ENCODE measurements at regions not wholly inside any gene's neighbourhood (a gene's known extent, or its start where the extent isn't known, plus 50 kb on each side); places are given as distances from the start of the nearest gene placed in this dataset.
"Not testable (repeated sequence)": the region's sequence is repeated elsewhere in the genome, so short reads cannot be mapped to it uniquely, and the experiment has no call there.

DNA sequence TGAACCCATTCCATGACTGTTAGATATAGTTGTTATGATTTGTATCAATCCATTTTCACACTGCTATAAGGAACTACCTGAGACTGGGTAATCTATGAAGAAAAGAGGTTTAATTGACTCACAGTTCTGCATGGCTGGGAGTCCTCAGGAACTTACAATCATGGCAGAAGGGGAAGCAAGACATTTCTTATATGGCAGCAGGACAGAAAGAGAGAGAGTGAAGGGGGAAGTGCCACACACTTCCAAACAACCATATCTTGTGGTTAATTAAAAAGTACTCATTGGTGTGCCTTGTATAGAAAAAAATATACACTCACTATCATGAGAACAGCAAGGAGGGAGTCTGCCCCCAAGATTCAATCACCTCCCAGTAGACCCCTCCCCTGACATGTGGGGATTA, 137.6 kb upstream of the NBPF11 start:
- no peak for DNase-seq
- intact Hi-C loops (cut with DNase I, micrococcal nuclease), result no loop called here

DNA sequence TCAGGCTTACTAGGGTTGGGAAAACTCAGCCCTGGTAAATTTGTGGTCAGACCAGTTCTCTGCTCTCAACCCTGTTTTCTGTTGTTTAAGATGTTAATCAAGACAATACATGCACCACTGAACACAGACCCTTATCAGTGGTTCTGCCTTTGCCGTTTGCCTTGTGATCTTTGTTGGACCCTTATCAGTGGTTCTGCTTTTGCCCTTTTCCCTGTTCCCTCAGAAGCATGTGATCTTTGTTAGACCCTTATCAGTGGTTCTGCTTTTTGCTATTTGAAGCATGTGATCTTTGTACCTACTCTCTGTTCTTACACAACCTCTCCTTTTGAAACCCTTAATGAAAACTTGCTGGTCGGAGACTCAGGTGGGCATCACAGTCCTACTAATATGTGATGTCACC, 133.9 kb upstream of the NBPF11 start:
- H3K4me3 ChIP-seq; ATAC-seq; H3K9me3 ChIP-seq; intact Hi-C loops (cut with DNase I, micrococcal nuclease); H3K36me3 ChIP-seq (ENCODE audit: low read depth); H3K4me1 ChIP-seq (ENCODE audit: low read depth); DNase-seq: not testable (repeated sequence)

More for the DNA sequence above, 137.6 kb upstream of the NBPF11 start:
- H3K9me3 ChIP-seq, result no peaks in the 10 kb centered on the region
- no peaks in the 10 kb centered on the region for H3K4me1 ChIP-seq (ENCODE audit: low read depth)
- H3K4me3 ChIP-seq, result no peak overlapping the region
- no peaks in the 10 kb centered on the region for H3K36me3 ChIP-seq (ENCODE audit: low read depth)
- ATAC-seq, result no peak
- no peak for TF ChIP-seq CTCF (IDR thresholded peaks at IDR 0.05)

DNA sequence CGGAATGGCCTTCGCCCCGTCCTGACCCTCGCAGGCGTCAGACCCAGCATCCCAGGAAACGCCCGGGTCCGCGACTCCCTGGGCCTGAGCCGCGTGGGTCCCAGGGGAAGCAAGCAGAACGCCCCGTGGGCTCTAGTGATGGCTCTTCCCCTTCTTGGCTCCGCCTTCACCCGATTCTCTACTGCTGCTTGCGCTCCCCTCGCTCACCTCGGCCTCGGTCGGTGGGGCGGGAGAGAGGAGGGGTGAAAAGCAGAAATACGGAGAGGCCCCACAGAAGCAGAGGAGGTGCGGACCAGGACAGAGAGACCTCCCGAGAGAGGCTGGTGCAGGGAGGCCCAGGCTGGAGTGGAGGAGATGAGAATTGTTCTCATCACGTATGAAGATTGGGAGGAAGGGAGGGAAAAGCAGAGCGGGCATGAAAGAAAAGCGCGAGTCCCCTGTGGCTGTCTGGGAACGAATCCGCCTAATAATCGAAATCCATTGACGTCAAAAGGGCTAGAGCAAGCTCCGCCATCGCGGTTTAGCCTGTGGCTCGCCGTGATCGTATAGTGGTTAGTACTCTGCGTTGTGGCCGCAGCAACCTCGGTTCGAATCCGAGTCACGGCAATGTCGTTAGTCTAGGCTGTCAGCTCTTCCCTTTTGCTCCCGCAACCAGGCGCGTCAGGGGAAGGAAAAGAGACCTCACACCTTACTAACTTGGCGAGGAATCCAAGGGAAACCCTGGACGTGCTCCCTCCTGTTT, 128.9 kb upstream of the NBPF11 start:
- H3K9me3 ChIP-seq; intact Hi-C loops (cut with DNase I, micrococcal nuclease); H3K4me1 ChIP-seq (ENCODE audit: low read depth); H3K4me3 ChIP-seq; DNase-seq; H3K36me3 ChIP-seq (ENCODE audit: low read depth): not testable (repeated sequence)
- peak; percentile 88 for ATAC-seq

- intact Hi-C loops (cut with DNase I, micrococcal nuclease); H3K9me3 ChIP-seq; H3K4me1 ChIP-seq (ENCODE audit: low read depth); ATAC-seq; DNase-seq; H3K4me3 ChIP-seq; H3K36me3 ChIP-seq (ENCODE audit: low read depth): not testable (repeated sequence)
Observed at GRCh38 chr1:148279002-148279542, 127.0 kb upstream of the NBPF11 start.

DNA sequence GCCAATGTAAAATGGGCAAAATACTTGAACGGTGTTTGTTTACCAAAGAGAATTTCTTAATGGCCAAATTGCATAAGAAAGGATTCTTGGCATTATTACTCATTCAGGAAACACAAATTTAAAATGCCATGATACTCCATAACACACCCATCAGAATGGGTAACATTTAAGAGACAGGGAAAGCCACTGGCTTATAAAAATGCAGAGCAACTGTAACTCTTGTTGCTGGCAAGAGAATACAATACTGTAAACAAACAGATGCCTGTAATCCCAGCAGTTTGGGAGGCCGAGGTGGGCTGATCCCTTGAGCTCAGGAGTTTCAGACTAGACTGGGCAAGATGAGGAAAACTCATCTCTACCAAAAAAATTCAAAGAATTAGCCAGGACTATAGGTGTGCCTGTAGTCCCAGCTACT, 125.8 kb upstream of the NBPF11 start:
- H3K4me1 ChIP-seq (ENCODE audit: low read depth); H3K4me3 ChIP-seq; H3K36me3 ChIP-seq (ENCODE audit: low read depth); DNase-seq; H3K9me3 ChIP-seq; ATAC-seq; intact Hi-C loops (cut with DNase I, micrococcal nuclease): not testable (repeated sequence)

DNA sequence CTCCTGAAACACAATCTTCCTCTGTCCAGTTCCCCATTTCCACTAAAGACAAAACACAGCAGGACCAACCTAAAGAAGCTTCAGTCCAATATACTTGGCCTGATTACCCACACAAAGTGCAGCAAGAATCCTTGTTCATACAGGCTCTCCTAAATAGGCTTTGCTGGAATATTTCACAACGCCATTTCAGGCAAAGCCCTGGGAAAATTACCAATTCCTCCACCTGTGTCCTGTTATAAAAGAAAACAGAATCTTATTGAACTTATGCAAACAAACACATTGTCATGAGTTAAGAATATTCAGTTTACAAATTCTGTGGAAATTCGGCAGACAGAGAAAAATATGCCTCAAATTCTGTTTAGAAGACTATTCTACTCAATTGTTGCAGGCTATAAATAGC, 115.0 kb upstream of the NBPF11 start:
- H3K36me3 ChIP-seq (ENCODE audit: low read depth); H3K4me1 ChIP-seq (ENCODE audit: low read depth); intact Hi-C loops (cut with DNase I, micrococcal nuclease); ATAC-seq; H3K9me3 ChIP-seq; H3K4me3 ChIP-seq; DNase-seq: not testable (repeated sequence)

DNA sequence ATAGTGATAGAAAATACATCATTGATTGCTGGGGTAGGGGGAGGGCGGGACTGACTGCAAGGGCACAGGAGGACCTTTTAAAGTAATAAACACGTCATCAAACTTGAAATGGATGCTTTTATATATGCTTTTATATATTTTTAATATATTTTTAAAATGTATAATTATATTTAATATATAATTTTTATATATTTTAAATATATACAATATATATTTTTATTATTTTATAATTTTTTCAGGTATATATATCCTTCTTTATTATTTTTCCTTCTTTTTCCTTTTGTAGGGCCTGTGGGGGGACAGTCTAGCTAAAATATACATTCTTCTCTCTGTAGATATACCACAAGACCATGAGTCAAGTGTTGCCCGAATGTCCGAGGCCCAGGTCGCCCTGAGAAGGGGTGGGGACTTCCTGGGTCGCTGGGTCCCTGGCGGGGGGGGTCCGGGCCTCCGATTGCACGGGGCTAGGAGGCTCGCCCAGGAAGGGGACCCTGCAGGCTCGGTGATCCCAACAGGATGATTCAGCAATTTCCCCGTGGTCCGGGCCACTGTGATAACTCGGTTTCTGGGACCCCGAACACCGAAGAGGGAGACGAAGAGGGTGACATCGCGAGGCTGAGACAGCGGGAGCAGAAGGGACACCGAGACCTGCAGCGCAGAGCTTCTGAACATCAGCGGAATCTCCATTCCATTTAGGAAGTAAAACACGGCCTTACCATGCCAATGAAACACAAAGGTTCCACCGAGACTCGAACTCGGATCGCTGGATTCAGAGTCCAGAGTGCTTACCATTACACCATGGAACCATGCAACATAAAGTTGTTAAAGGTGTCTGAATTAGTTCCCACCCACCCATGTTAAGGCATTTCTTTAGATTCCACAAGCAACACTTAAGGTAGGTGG, 112.5 kb upstream of the NBPF11 start:
- DNase-seq (peak in 1 of 3 donors; percentile 14), ATAC-seq (no peak)
- intact Hi-C loops (cut with DNase I, micrococcal nuclease), result no loop called here
- H3K4me1 ChIP-seq (ENCODE audit: low read depth), result peaks cover 3% of the 10 kb centered on the region
- no peak for TF ChIP-seq CTCF (IDR thresholded peaks at IDR 0.05)
- no peak overlapping the region for H3K4me3 ChIP-seq
- no peaks in the 10 kb centered on the region for H3K9me3 ChIP-seq
- H3K36me3 ChIP-seq (ENCODE audit: low read depth), result no peaks in the 10 kb centered on the region

- Histone ChIP-seq H3K36me3 (ENCODE audit: low read depth) (no peaks in the 10 kb centered on the region), H3K4me3 (no peak overlapping the region), H3K4me1 (ENCODE audit: low read depth) (peaks cover 3% of the 10 kb centered on the region), H3K9me3 (no peaks in the 10 kb centered on the region)
- intact Hi-C loops (cut with DNase I, micrococcal nuclease), result no loop called here
- no peak for TF ChIP-seq CTCF (IDR thresholded peaks at IDR 0.05)
- ATAC-seq, result peak; percentile 39
- DNase-seq, result peak in 2 of 3 donors; percentile 39 to 43
Observed at GRCh38 chr1:148263906-148264255, 111.8 kb upstream of the NBPF11 start.
